K562 (cell line): ENCODE measurements at regions not wholly inside any gene's neighbourhood (a gene's known extent, or its start where the extent isn't known, plus 50 kb on each side); places are given as distances from the start of the nearest gene placed in this dataset.

ENCODE experiments used
- ATAC-seq: fragments of 200-7000 bp; cut with Tn5 transposase; 3 replicates; pipeline ENCODE4 v1.9.1; 2020; ENCODE audit warnings: moderate library complexity
- BruUV-seq: library from RNA; stranded (reverse); fragments of 400-500 nt; replicated peaks from 2 replicates; lab custom pipeline; 2021; lab: Mats Ljungman, UMichigan
- CTCF ChIA-PET: fragments of 300-600 bp; formaldehyde crosslinking; extraction: SDS; loops from one replicate; lab custom pipeline; 2021; ENCODE audit warnings: low intra/inter-chr PET ratio; lab: Yijun Ruan, JAX
- POLR2A ChIA-PET: fragments of 300-600, 350-650 bp; sonication (Branson Sonifier 250); formaldehyde crosslinking; extraction: SDS; loops from one replicate; lab custom pipeline; 2021; ENCODE audit warnings: antibody characterized with exemption, inconsistent platforms; lab: Yijun Ruan, JAX
- DNase-seq, 4 experiments: peaks; one replicate each; pipeline versions ENCODE4 v3.0.0 to v3.0.0-alpha.2; 2011 to 2018; ENCODE audit warnings: low spot score in 3 of 4, mixed read lengths in 3 of 4; ENCODE audit errors: extremely low read depth in 1 of 4
- FAIRE-seq: peaks from 2 replicates; lab custom pipeline; 2011; peaks lifted over from hg19 to GRCh38; lab: Jason Lieb, UNC
- H2AFZ ChIP-seq: 2 replicates; pipeline ENCODE4 v1.6.0; 2011; ENCODE audit warnings: low read depth, low read length, control low read depth, inconsistent platforms
- H3K27ac ChIP-seq: fragments of 200-600 bp; 3 replicates; pipeline ENCODE4 v1.8.0; 2011; ENCODE audit warnings: low read depth, mild to moderate bottlenecking, control low read depth, inconsistent platforms, low read length, moderate library complexity, mixed read lengths; ENCODE audit errors: extremely low read depth
- H3K27me3 ChIP-seq, 2 experiments: fragments of 300-600 bp in 1 of 2; 2 replicates in 1 of 2; 3 replicates in 1 of 2; pipeline versions ENCODE4 v1.6.0 to v1.8.0; 2011; ENCODE audit warnings: inconsistent platforms in 2 of 2, low read length in 2 of 2, mild to moderate bottlenecking in 1 of 2, mixed read lengths in 1 of 2, moderate library complexity in 1 of 2; ENCODE audit not compliant: control insufficient read depth in 2 of 2, insufficient read depth in 2 of 2
- H3K36me3 ChIP-seq: fragments of 300-600 bp; 3 replicates; pipeline ENCODE4 v1.8.0; 2011; ENCODE audit warnings: mild to moderate bottlenecking, low read length, inconsistent platforms; ENCODE audit not compliant: control insufficient read depth, insufficient read depth
- H3K4me1 ChIP-seq, 2 experiments: fragments of 200-600 bp in 1 of 2; replicated peaks in 1 of 2; 2 replicates in 1 of 2; 3 replicates in 1 of 2; pipeline versions ENCODE4 v1.5.1 to v1.8.0; 2011; ENCODE audit warnings: inconsistent platforms in 2 of 2, low read length in 2 of 2, mild to moderate bottlenecking in 1 of 2, mixed read lengths in 1 of 2, moderate library complexity in 1 of 2; ENCODE audit not compliant: control insufficient read depth in 2 of 2, insufficient read depth in 2 of 2
- H3K4me2 ChIP-seq: 2 replicates; pipeline ENCODE4 v1.6.1; 2011; ENCODE audit warnings: low read length, control low read depth, inconsistent platforms, mixed read lengths; ENCODE audit not compliant: insufficient read depth
- H3K4me3 ChIP-seq: fragments of 200-600 bp; sonication (generic), shearing (Covaris generic); 2 replicates; pipeline ENCODE4 v1.5.1; 2016; ENCODE audit warnings: control low read depth, inconsistent platforms
- H3K79me2 ChIP-seq: fragments of 200-600 bp; 3 replicates; pipeline ENCODE4 v1.8.0; 2011; ENCODE audit warnings: low read length, inconsistent platforms; ENCODE audit not compliant: control insufficient read depth, insufficient read depth
- H3K9ac ChIP-seq, 2 experiments: 2 replicates each; pipeline versions ENCODE4 v1.6.0 to v1.6.1; 2011; ENCODE audit warnings: low read depth in 2 of 2, low read length in 2 of 2, control low read depth in 1 of 2, inconsistent platforms in 1 of 2, mild to moderate bottlenecking in 1 of 2, mixed read lengths in 1 of 2; ENCODE audit not compliant: insufficient read depth in 1 of 2
- H3K9me1 ChIP-seq: one replicate; pipeline ENCODE4 v1.6.0; 2011; ENCODE audit warnings: inconsistent platforms, mild to moderate bottlenecking, low read length, moderate library complexity; ENCODE audit not compliant: control insufficient read depth, insufficient read depth
- H3K9me3 ChIP-seq: replicated peaks from 2 replicates; pipeline ENCODE4 v1.5.1; 2011; ENCODE audit warnings: low read depth, low read length, inconsistent platforms; ENCODE audit not compliant: control insufficient read depth, insufficient read depth
- H4K20me1 ChIP-seq: replicated peaks from 2 replicates; pipeline ENCODE4 v1.6.1; 2011; ENCODE audit warnings: low read length, inconsistent platforms, mixed read lengths; ENCODE audit not compliant: control insufficient read depth, insufficient read depth
- ATF1 ChIP-seq, 2 experiments: fragments of 450-650 bp in 1 of 2; IDR thresholded peaks; 2 replicates each; pipeline ENCODE4 v1.6.1; 2016; ENCODE audit warnings: missing compliant biosample characterization in 1 of 2, missing genetic modification characterization in 1 of 2
- CEBPG ChIP-seq, 3 experiments: fragments of 200-800 bp in 1 of 3; sonication (Bioruptor generic) in 1 of 3; sonication (generic) in 1 of 3; formaldehyde crosslinking in 1 of 3; IDR thresholded peaks in 2 of 3; conservative IDR thresholded peaks in 1 of 3; 2 replicates each; pipeline versions ENCODE4 v1.6.1 to v1.8.0; 2016 to 2022; ENCODE audit warnings: missing compliant biosample characterization in 2 of 3, missing genetic modification characterization in 2 of 3, mild to moderate bottlenecking in 1 of 3, missing genetic modification reagents in 1 of 3
- GATAD2B ChIP-seq: fragments of 450-650 bp; IDR thresholded peaks from 2 replicates; pipeline ENCODE4 v1.6.1; 2017; ENCODE audit warnings: mild to moderate bottlenecking, borderline replicate concordance
- HES1 ChIP-seq: fragments of 450-650 bp; IDR thresholded peaks from 2 replicates; pipeline ENCODE4 v1.6.1; 2016; ENCODE audit warnings: low read depth, mild to moderate bottlenecking, moderate library complexity
- HNRNPH1 ChIP-seq: fragments of 200-400 bp; formaldehyde crosslinking; optimal IDR thresholded peaks from 2 replicates; pipeline ENCODE3; 2017; ENCODE audit warnings: low read depth, mild to moderate bottlenecking, low read length, moderate library complexity
- IFI16 ChIP-seq: fragments of 250-450 bp; sonication (Bioruptor Pico); IDR thresholded peaks from 2 replicates; pipeline ENCODE4 v2.1.2; 2022; ENCODE audit warnings: mild to moderate bottlenecking, inconsistent platforms
- ILF3 ChIP-seq: fragments of 450-650 bp; IDR thresholded peaks from 2 replicates; pipeline ENCODE4 v1.6.1; 2018; ENCODE audit warnings: antibody characterized with exemption, mild to moderate bottlenecking, moderate library complexity, borderline replicate concordance
- L3MBTL2 ChIP-seq: fragments of 450-650 bp; IDR thresholded peaks from 2 replicates; pipeline ENCODE4 v1.6.1; 2016; ENCODE audit warnings: mild to moderate bottlenecking, moderate library complexity
- MXI1 ChIP-seq: IDR thresholded peaks from 2 replicates; pipeline ENCODE4 v1.6.1; 2011; ENCODE audit warnings: low read depth, mild to moderate bottlenecking, improper control_type of control experiment, low read length
- NCOA1 ChIP-seq: fragments of 450-650 bp; IDR thresholded peaks from 2 replicates; pipeline ENCODE4 v1.6.1; 2016; ENCODE audit warnings: low read depth
- NR4A1 ChIP-seq, 2 experiments: fragments of 250-450 bp in 1 of 2; fragments of 450-650 bp in 1 of 2; sonication (Bioruptor Pico) in 1 of 2; IDR thresholded peaks; 2 replicates each; pipeline versions ENCODE4 v1.4.0 to v1.6.1; 2016 to 2020; ENCODE audit warnings: mild to moderate bottlenecking in 2 of 2, missing compliant biosample characterization in 1 of 2, missing genetic modification characterization in 1 of 2, moderate library complexity in 1 of 2
- PHB2 ChIP-seq: fragments of 450-650 bp; IDR thresholded peaks from 2 replicates; pipeline ENCODE4 v1.6.1; 2017; ENCODE audit warnings: low read depth
- RBBP5 ChIP-seq: fragments of 200-600 bp; sonication (generic); IDR thresholded peaks from 2 replicates; pipeline ENCODE4 v1.6.1; 2012; ENCODE audit warnings: borderline replicate concordance, mild to moderate bottlenecking, low read length, control low read depth, inconsistent platforms; ENCODE audit not compliant: insufficient read depth, poor library complexity, severe bottlenecking
- RCOR1 ChIP-seq, 2 experiments: IDR thresholded peaks; 2 replicates each; pipeline ENCODE4 v1.6.1; 2012; ENCODE audit warnings: low read depth in 2 of 2, low read length in 2 of 2, borderline replicate concordance in 1 of 2, improper control_type of control experiment in 1 of 2
- XRCC5 ChIP-seq: fragments of 200-400 bp; formaldehyde crosslinking; IDR thresholded peaks from 2 replicates; pipeline ENCODE4 v1.6.1; 2017; ENCODE audit warnings: low read depth, mild to moderate bottlenecking, low read length
- WGBS: fragments of 100-300 bp; shearing (Covaris generic); methylation state at CpG from one replicate; pipeline ENCODE4 v1.1.6; 2016; ENCODE audit warnings: low coverage, mixed read lengths; ENCODE audit not compliant: insufficient coverage; ENCODE audit errors: missing lambda C conversion rate; 5-methylcytosine and 5-hydroxymethylcytosine counted together
- in situ Hi-C: fragments of 300-500 bp; cut with MboI; formaldehyde crosslinking; loops from 4 replicates; pipeline ENCODE4 v1.15.0; 2018; ENCODE audit warnings: inconsistent platforms, mixed read lengths
- intact Hi-C: fragments of 100-400 bp; cut with micrococcal nuclease; formaldehyde crosslinking; loops from 2 replicates; pipeline ENCODE4 v1.14.2; 2022
- TF ChIP-seq, protein P1 (sequence below): conservative IDR thresholded peaks from 2 replicates; pipeline ENCODE4 v1.6.1; 2011; ENCODE audit warnings: low read depth, mild to moderate bottlenecking, low read length; ENCODE audit not compliant: control insufficient read depth
- TF ChIP-seq, protein P2 (sequence below): fragments of 450-650 bp; formaldehyde crosslinking; IDR thresholded peaks from 2 replicates; pipeline ENCODE4 v1.4.0; 2022; ENCODE audit warnings: mild to moderate bottlenecking, moderate library complexity

DNA sequence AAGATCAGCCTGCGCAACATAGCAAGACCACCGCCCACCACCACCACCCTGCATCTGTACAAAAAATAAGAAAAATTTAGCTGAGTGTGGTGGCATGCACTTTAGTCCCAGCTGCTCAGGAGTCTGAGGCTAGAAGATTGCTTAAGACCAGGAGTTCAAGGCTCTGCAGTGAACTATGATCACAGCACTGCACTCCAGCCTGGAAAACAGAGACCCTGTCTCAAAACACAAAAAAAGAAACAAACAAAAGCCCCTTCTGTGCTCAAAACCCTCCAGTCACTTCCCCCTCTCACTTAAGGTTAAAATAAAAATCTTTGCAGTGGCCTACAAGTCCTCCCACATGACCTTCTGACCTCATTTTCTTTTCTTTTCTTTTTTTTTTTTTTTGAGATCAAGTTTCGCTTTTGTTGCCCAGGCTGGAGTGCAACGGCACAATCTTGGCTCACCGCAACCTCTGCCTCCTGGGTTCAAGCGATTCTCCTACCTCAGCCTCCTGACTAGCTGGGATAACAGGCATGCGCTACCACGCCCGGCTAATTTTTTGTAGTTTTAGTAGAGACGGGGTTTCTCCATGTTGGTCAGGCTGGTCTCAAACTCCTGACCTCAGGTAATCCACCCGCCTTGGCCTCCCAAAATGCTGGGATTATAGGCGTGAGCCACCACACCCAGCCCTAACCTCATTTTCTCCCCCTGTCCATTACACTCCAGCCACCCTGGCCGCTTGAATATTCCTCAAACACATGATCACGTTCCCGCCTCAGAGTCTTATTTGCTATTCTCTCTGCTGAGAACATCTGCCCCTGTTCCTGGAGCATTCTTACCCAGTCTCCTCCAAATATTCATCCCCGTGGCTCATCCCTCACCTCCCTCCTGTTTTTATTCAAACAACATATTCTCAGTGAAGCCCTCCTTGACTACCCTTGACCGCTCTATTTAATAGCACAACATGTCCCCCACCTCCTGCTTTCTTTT is 126.6 kb upstream of the MED13 start:
- H3K79me2 ChIP-seq, result no peaks in the 10 kb centered on the region
- peaks cover 12 to 15% of the 10 kb centered on the region in 2 experiments for H3K4me1 ChIP-seq
- H3K27me3 ChIP-seq, result no peaks in the 10 kb centered on the region
- 60% methylated on average over 15 of the region's 17 CpGs for WGBS
- no peak for FAIRE-seq
- no TSS peak for BruUV-seq
- H3K4me3 ChIP-seq, result no peak overlapping the region
- no peak overlapping the region for H3K4me2 ChIP-seq
- CTCF ChIA-PET, result no interaction called here
- H3K27ac ChIP-seq, result no peak overlapping the region
- in situ Hi-C loops (no loop called here), intact Hi-C loops (no loop called here)
- peak; percentile 44 for ATAC-seq
- H4K20me1 ChIP-seq, result no peaks in the 10 kb centered on the region
- H3K9me1 ChIP-seq, result peaks cover 4% of the 10 kb centered on the region
- H2AFZ ChIP-seq, result peak overlapping the region; percentile 12; the same call in 1 of the 2 replicates
- H3K9me3 ChIP-seq, result no peaks in the 10 kb centered on the region
- H3K9ac ChIP-seq, result peak overlapping the region in 1 of 2 experiments; percentile 54; a peak in 1 of 4 replicates
- POLR2A ChIA-PET, result no interaction called here
- no peaks in the 10 kb centered on the region for H3K36me3 ChIP-seq
- no peak for DNase-seq
- TF ChIP-seq XRCC5 (no peak), IFI16 (CRISPR knock-in tag) (no peak), ATF1 (CRISPR knock-in tag; IDR thresholded peaks at IDR 0.05) (no peak), ATF1 (tag; IDR thresholded peaks at IDR 0.05) (no peak), RBBP5 (no peak), GATAD2B (no peak), HES1 (no peak), NCOA1 (no peak), CEBPG (CRISPR knock-in tag; IDR thresholded peaks at IDR 0.05) (no peak), CEBPG (tag; conservative IDR thresholded peaks at IDR 0.05 in 1 of 2, IDR thresholded peaks at IDR 0.05 in 1 of 2) (no peak), L3MBTL2 (0 out of 2 replicates have a peak, but pooled peaks have one; percentile 20), RCOR1 (IDR thresholded peaks at IDR 0.05; ENCODE audit: borderline replicate concordance in 1 of 2, low read depth in 2 of 2, low read length in 2 of 2) (0 out of 4 replicates have a peak, but pooled peaks of 1 of the 2 experiments have one; percentile 5), ILF3 (no peak), HNRNPH1 (no peak), MXI1 (no peak), NR4A1 (CRISPR knock-in tag; IDR thresholded peaks at IDR 0.05) (no peak), NR4A1 (tag; IDR thresholded peaks at IDR 0.05) (no peak), PHB2 (no peak)
- TF ChIP-seq, protein P1, sequence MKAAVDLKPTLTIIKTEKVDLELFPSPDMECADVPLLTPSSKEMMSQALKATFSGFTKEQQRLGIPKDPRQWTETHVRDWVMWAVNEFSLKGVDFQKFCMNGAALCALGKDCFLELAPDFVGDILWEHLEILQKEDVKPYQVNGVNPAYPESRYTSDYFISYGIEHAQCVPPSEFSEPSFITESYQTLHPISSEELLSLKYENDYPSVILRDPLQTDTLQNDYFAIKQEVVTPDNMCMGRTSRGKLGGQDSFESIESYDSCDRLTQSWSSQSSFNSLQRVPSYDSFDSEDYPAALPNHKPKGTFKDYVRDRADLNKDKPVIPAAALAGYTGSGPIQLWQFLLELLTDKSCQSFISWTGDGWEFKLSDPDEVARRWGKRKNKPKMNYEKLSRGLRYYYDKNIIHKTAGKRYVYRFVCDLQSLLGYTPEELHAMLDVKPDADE, result no peak
- TF ChIP-seq, protein P2, sequence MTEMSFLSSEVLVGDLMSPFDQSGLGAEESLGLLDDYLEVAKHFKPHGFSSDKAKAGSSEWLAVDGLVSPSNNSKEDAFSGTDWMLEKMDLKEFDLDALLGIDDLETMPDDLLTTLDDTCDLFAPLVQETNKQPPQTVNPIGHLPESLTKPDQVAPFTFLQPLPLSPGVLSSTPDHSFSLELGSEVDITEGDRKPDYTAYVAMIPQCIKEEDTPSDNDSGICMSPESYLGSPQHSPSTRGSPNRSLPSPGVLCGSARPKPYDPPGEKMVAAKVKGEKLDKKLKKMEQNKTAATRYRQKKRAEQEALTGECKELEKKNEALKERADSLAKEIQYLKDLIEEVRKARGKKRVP (CRISPR knock-in tag), result no peak
